Loucy (cell line): ENCODE measurements at regions not wholly inside any gene's neighbourhood (a gene's known extent, or its start where the extent isn't known, plus 50 kb on each side); places are given as distances from the start of the nearest gene placed in this dataset.

Source experiments
- H2AFZ ChIP-seq: fragments of 200-600 bp; sonication (generic); 2 replicates; pipeline ENCODE4 v1.6.0; 2016; ENCODE audit warnings: antibody characterized with exemption, mild to moderate bottlenecking, low read length, moderate library complexity
- H3F3A ChIP-seq: fragments of 200-600 bp; 2 replicates; pipeline ENCODE4 v1.6.0; 2016; ENCODE audit warnings: antibody characterized with exemption, low read depth, mild to moderate bottlenecking
- H3K27me3 ChIP-seq: fragments of 200-600 bp; sonication (generic); 2 replicates; pipeline ENCODE4 v1.6.1; 2014; ENCODE audit warnings: low read length, mild to moderate bottlenecking; ENCODE audit not compliant: insufficient read depth, poor library complexity, severe bottlenecking
- H3K36me3 ChIP-seq: fragments of 200-600 bp; sonication (generic); 2 replicates; pipeline ENCODE4 v1.6.1; 2016; ENCODE audit warnings: low read length; ENCODE audit not compliant: insufficient read depth
- H3K4me1 ChIP-seq: fragments of 200-600 bp; sonication (generic); 2 replicates; pipeline ENCODE4 v1.5.1; 2014; ENCODE audit warnings: low read length, mild to moderate bottlenecking; ENCODE audit not compliant: insufficient read depth, poor library complexity, severe bottlenecking
- H3K4me2 ChIP-seq: fragments of 200-600 bp; sonication (generic); 2 replicates; pipeline ENCODE4 v1.6.0; 2014; ENCODE audit warnings: antibody characterized with exemption, low read length, low read depth, mild to moderate bottlenecking; ENCODE audit not compliant: poor library complexity, severe bottlenecking
- H3K4me3 ChIP-seq: fragments of 200-600 bp; sonication (generic); 2 replicates; pipeline ENCODE4 v1.5.1; 2014; ENCODE audit warnings: low read length, mild to moderate bottlenecking, mixed read lengths; ENCODE audit not compliant: poor library complexity, severe bottlenecking
- H3K79me2 ChIP-seq: fragments of 200-600 bp; sonication (generic); 2 replicates; pipeline ENCODE4 v1.6.1; 2014; ENCODE audit warnings: low read length; ENCODE audit not compliant: insufficient read depth
- H3K9ac ChIP-seq: fragments of 200-600 bp; sonication (generic); 2 replicates; pipeline ENCODE4 v1.6.0; 2014; ENCODE audit warnings: mild to moderate bottlenecking, low read depth, low read length, moderate library complexity; ENCODE audit not compliant: poor library complexity, severe bottlenecking
- H3K9me2 ChIP-seq: fragments of 200-600 bp; sonication (generic); replicated peaks from 2 replicates; pipeline ENCODE4 v1.6.1; 2016; ENCODE audit warnings: low read depth, low read length, mixed read lengths
- H3K9me3 ChIP-seq: fragments of 200-600 bp; sonication (generic); 2 replicates; pipeline ENCODE4 v1.6.1; 2014; ENCODE audit warnings: mild to moderate bottlenecking, antibody characterized with exemption, low read length, low read depth; ENCODE audit not compliant: insufficient read depth
- H4K20me1 ChIP-seq: fragments of 200-600 bp; sonication (generic); 2 replicates; pipeline ENCODE4 v1.6.0; 2014; ENCODE audit warnings: antibody characterized with exemption, low read length, mild to moderate bottlenecking; ENCODE audit not compliant: insufficient read depth, poor library complexity, severe bottlenecking
- EZH2phosphoT487 ChIP-seq: fragments of 200-600 bp; IDR thresholded peaks from 2 replicates; pipeline ENCODE4 v1.6.1; 2018; ENCODE audit warnings: antibody characterized with exemption, mild to moderate bottlenecking, moderate library complexity, borderline replicate concordance
- TF ChIP-seq, protein P1 (sequence below): fragments of 200-600 bp; sonication (generic); conservative IDR thresholded peaks from 2 replicates; pipeline ENCODE4 v1.5.1; 2014; ENCODE audit warnings: mild to moderate bottlenecking, antibody characterized with exemption, low read length

DNA sequence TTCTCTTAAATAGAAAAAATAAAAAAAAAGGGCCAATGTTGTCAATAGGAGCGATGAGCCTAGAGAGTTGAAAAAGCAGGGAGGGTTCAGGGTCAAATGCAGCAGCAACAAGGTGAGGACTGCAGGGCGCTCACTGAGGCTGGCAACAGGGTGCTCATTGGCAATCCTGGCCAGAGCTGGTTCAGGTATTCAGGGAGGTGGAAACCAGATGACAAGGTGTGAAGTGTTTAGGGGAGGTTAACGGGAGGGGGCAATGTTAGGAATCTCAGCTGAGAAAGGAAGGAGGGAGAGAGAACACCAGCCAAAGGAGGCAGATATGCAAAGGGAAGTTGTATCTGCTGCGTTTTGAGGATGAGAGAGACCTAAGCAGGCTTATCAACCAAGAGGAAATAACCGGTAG lies 129.8 kb upstream of the DAB1 start:
- no peak overlapping the region for H2AFZ ChIP-seq
- no peaks in the 10 kb centered on the region for H3K36me3 ChIP-seq
- no peaks in the 10 kb centered on the region for H4K20me1 ChIP-seq
- no peak overlapping the region for H3K4me3 ChIP-seq
- H3K4me1 ChIP-seq, result peaks cover 9% of the 10 kb centered on the region
- TF ChIP-seq, protein P1, sequence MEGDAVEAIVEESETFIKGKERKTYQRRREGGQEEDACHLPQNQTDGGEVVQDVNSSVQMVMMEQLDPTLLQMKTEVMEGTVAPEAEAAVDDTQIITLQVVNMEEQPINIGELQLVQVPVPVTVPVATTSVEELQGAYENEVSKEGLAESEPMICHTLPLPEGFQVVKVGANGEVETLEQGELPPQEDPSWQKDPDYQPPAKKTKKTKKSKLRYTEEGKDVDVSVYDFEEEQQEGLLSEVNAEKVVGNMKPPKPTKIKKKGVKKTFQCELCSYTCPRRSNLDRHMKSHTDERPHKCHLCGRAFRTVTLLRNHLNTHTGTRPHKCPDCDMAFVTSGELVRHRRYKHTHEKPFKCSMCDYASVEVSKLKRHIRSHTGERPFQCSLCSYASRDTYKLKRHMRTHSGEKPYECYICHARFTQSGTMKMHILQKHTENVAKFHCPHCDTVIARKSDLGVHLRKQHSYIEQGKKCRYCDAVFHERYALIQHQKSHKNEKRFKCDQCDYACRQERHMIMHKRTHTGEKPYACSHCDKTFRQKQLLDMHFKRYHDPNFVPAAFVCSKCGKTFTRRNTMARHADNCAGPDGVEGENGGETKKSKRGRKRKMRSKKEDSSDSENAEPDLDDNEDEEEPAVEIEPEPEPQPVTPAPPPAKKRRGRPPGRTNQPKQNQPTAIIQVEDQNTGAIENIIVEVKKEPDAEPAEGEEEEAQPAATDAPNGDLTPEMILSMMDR, result no peak
- TF ChIP-seq EZH2phosphoT487, result no peak
- H3K9me3 ChIP-seq, result no peaks in the 10 kb centered on the region
- H3K79me2 ChIP-seq, result no peaks in the 10 kb centered on the region
- H3K9me2 ChIP-seq, result no peaks in the 10 kb centered on the region
- H3F3A ChIP-seq, result no peaks in the 10 kb centered on the region
- H3K4me2 ChIP-seq, result no peak overlapping the region
- H3K9ac ChIP-seq, result no peak overlapping the region
- H3K27me3 ChIP-seq, result no peaks in the 10 kb centered on the region

DNA sequence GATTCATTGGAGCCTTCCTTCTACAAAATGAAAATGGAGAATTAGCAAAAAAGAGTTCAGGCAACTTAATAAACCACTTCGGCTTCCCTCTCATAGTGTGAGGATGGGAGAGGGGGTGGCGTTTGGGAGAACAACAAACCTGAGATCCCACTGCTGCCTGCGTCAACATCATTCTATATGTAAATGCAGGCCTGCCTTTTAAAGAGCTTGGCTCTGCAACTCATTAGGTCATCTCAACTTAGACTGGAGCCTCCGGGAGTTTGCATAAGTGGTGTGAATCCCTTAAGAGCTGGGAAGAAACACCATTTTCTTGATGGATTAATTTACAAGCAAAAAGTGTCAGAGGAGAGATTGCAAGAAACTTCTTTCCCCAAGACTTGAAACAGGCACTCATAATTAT lies 127.6 kb upstream of the DAB1 start:
- Histone ChIP-seq H3K9me2 (no peaks in the 10 kb centered on the region), H2AFZ (no peak overlapping the region), H3K4me2 (no peak overlapping the region), H3K36me3 (no peaks in the 10 kb centered on the region), H3K4me3 (no peak overlapping the region), H3K79me2 (no peaks in the 10 kb centered on the region), H3K27me3 (no peaks in the 10 kb centered on the region), H4K20me1 (no peaks in the 10 kb centered on the region), H3K4me1 (peaks cover 9% of the 10 kb centered on the region), H3K9ac (no peak overlapping the region), H3K9me3 (no peaks in the 10 kb centered on the region), H3F3A (no peaks in the 10 kb centered on the region)
- TF ChIP-seq EZH2phosphoT487, result no peak
- TF ChIP-seq, protein P1, result no peak

DNA sequence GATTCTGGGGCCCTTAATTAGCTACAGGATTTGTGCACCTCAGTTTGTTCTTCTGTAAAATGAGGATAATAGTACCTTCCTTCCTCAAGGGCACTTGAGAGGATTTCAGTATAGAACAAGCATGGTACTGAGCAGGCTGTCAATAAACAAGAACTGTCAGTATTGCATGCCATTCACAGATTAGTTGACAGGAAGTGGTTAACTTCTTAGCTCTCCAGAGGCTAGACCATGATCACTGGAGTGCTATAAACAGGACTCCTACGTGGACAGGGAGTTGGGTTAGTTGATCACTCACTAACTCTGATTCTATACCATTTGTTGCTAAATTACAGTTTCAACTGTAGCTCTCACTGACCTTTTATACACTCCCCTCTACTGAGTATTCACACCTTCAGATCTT lies 126.2 kb upstream of the DAB1 start:
- H4K20me1 ChIP-seq, result no peaks in the 10 kb centered on the region
- TF ChIP-seq, protein P1, result no peak
- TF ChIP-seq EZH2phosphoT487, result no peak
- H3K9me3 ChIP-seq, result no peaks in the 10 kb centered on the region
- peaks cover 9% of the 10 kb centered on the region for H3K4me1 ChIP-seq
- no peaks in the 10 kb centered on the region for H3K27me3 ChIP-seq
- H3K4me3 ChIP-seq, result no peak overlapping the region
- H3K36me3 ChIP-seq, result no peaks in the 10 kb centered on the region
- H3K79me2 ChIP-seq, result no peaks in the 10 kb centered on the region
- peak overlapping the region; percentile 27 for H3K4me2 ChIP-seq
- H3K9ac ChIP-seq, result no peak overlapping the region
- no peaks in the 10 kb centered on the region for H3K9me2 ChIP-seq
- no peak overlapping the region for H2AFZ ChIP-seq
- H3F3A ChIP-seq, result no peaks in the 10 kb centered on the region
